ENCODE measurements at regions not wholly inside any gene's neighbourhood (a gene's known extent, or its start where the extent isn't known, plus 50 kb on each side); places are given as distances from the start of the nearest gene placed in this dataset.
"Not testable (repeated sequence)": the region's sequence is repeated elsewhere in the genome, so short reads cannot be mapped to it uniquely, and the experiment has no call there.

DNA sequence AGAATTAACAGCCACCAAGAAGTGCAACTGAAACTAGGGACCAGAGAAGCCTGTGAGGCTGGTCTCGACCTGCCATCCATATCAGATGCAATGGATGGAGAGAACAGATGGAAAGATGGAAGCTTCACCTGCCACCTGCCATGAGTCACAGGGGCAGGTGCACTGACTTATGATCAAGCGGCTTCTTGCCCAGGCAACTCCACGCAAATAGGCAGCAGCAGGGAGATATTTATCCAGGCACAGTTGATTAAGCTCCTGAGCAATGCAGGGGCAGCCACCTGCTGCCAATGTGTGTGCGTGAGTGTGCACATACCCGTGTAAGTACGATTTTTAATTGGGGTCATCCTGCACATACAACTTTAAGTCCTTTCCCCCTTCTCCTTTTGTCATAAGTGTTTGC is 174.2 kb downstream of the PTPRU start:
- H3K9me3 ChIP-seq (ENCODE audit: control insufficient read depth in 2 of 2, low read length in 2 of 2): no peaks in the 10 kb centered on the region
- no peak overlapping the region for H3K4me3 ChIP-seq (ENCODE audit: low read length in 2 of 2)
- H3K36me3 ChIP-seq (ENCODE audit: control insufficient read depth in 2 of 2, insufficient read depth in 2 of 2, low read length in 2 of 2): no peaks in the 10 kb centered on the region
- no peak overlapping the region for H3K27ac ChIP-seq (ENCODE audit: low read depth in 2 of 2, low read length in 2 of 2)
- no peak overlapping the region for H3K9ac ChIP-seq (ENCODE audit: low read depth in 1 of 2, low read length in 2 of 2)
- peaks cover 5% of the 10 kb centered on the region in 2 donors for H3K27me3 ChIP-seq (ENCODE audit: control insufficient read depth in 2 of 2, insufficient read depth in 2 of 2, low read length in 2 of 2)
- H3K4me1 ChIP-seq (ENCODE audit: control insufficient read depth in 2 of 2, insufficient read depth in 2 of 2, low read length in 2 of 2): no peaks in the 10 kb centered on the region

DNA sequence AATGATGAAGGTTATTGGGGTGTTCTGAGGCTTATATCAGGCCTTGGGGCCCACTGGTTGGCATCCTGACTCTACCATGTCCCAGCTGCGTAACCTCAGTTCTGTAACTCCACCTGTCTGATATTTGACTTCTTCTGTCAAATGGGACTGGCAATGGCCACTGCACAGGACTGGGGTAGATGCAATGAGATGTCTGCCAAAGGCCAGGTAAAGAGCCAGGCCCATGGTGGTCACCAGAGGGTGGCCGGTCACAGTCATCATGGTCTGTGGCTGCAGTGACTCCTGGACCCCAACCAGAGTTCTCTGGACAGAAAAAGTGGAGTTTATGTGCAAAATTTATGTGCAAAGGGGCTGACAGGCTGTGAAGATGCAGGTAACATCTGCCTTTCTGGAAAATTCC is 173.3 kb downstream of the PTPRU start:
- no peaks in the 10 kb centered on the region for H3K4me1 ChIP-seq (ENCODE audit: control insufficient read depth in 2 of 2, insufficient read depth in 2 of 2, low read length in 2 of 2)
- peaks cover 3 to 5% of the 10 kb centered on the region in 2 donors for H3K27me3 ChIP-seq (ENCODE audit: control insufficient read depth in 2 of 2, insufficient read depth in 2 of 2, low read length in 2 of 2)
- no peaks in the 10 kb centered on the region for H3K36me3 ChIP-seq (ENCODE audit: control insufficient read depth in 2 of 2, insufficient read depth in 2 of 2, low read length in 2 of 2)
- no peaks in the 10 kb centered on the region for H3K9me3 ChIP-seq (ENCODE audit: control insufficient read depth in 2 of 2, low read length in 2 of 2)
- H3K27ac ChIP-seq (ENCODE audit: low read depth in 2 of 2, low read length in 2 of 2): no peak overlapping the region
- no peak overlapping the region for H3K9ac ChIP-seq (ENCODE audit: low read depth in 1 of 2, low read length in 2 of 2)
- H3K4me3 ChIP-seq (ENCODE audit: low read length in 2 of 2): no peak overlapping the region

DNA sequence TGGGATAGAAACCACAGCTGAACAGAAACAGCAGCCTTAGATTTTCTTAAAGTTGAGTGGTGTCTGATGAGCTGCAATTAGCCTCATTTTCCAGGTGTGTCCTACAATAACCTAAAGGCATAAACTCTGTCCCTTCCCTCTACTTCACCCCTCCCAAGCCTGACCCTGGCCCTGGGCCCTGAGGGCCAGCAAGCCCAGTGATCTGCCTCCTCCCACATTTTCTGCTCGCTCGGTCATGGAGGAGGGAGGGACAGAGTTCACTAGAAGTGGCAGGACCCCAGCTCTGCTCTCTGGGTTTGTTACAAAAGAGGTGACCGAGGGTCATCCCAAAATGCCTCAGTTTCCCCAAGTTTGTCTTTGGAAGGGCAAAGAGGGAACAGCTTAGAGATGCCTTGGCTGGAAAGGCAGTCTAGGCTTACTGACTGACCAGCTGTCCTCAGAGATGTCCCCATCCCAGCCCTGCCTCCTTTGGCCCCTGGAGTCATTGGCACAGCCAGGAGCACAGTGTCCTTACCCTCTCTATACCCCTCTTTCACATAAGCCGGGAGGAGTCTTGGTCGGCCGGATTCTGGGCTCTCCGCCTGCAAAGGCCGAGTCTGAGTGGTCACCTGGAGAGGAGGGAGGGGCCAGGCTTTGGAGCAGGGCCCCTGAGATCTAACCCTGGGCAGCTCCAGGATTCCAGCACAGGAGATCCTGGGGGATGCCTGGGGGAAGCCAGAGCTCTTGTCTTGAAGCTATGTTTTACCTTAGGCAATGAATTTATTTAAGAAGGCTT is 172.7 kb downstream of the PTPRU start:
- Histone ChIP-seq H3K4me3 (ENCODE audit: low read length in 2 of 2) (no peak overlapping the region), H3K36me3 (ENCODE audit: control insufficient read depth in 2 of 2, insufficient read depth in 2 of 2, low read length in 2 of 2) (no peaks in the 10 kb centered on the region), H3K9ac (ENCODE audit: low read depth in 1 of 2, low read length in 2 of 2) (no peak overlapping the region), H3K27me3 (ENCODE audit: control insufficient read depth in 2 of 2, insufficient read depth in 2 of 2, low read length in 2 of 2) (peaks cover 1 to 5% of the 10 kb centered on the region in 2 donors), H3K9me3 (ENCODE audit: control insufficient read depth in 2 of 2, low read length in 2 of 2) (no peaks in the 10 kb centered on the region), H3K27ac (ENCODE audit: low read depth in 2 of 2, low read length in 2 of 2) (no peak overlapping the region), H3K4me1 (ENCODE audit: control insufficient read depth in 2 of 2, insufficient read depth in 2 of 2, low read length in 2 of 2) (no peaks in the 10 kb centered on the region)

DNA sequence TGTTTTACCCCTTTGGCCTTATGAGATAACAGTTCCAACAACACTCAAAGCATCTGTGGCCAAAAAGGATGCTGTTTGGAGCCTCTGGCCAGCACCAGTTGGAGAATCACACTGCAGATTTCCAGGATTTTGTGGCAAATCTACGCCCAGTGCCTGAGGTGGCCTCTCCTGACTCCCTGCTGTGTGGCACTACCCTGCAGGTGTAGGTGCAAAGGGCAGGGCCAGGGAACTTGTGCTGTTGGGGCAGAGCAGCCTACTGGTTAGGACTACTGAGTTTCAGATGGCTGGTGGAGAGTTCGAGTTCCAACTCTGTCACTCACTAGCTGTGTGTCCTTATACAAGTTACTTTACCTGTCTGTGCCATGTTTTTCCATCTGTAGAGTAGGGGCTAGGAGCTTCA is 170.5 kb downstream of the PTPRU start:
- H3K4me3 ChIP-seq (ENCODE audit: low read length in 2 of 2): no peak overlapping the region

DNA sequence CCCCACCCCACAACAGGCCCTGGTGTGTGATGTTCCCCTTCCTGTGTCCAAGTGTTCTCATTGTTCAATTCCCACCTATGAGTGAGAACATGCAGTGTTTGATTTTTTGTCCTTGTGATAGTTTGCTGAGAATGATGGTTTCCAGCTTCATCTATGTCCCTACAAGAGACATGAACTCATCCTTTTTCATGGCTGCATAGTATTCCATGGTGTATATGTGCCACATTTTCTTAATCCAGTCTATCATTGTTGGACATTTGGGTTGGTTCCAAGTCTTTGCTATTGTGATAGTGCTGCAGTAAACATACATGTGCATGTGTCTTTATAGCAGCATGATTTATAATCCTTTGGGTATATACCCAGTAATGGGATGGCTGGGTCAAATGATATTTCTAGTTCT is 163.9 kb downstream of the PTPRU start:
- H3K27me3 ChIP-seq (ENCODE audit: control insufficient read depth in 2 of 2, insufficient read depth in 2 of 2, low read length in 2 of 2); H3K27ac ChIP-seq (ENCODE audit: low read depth in 2 of 2, low read length in 2 of 2); H3K9ac ChIP-seq (ENCODE audit: low read depth in 1 of 2, low read length in 2 of 2); H3K9me3 ChIP-seq (ENCODE audit: control insufficient read depth in 2 of 2, low read length in 2 of 2); H3K4me3 ChIP-seq (ENCODE audit: low read length in 2 of 2); H3K36me3 ChIP-seq (ENCODE audit: control insufficient read depth in 2 of 2, insufficient read depth in 2 of 2, low read length in 2 of 2); H3K4me1 ChIP-seq (ENCODE audit: control insufficient read depth in 2 of 2, insufficient read depth in 2 of 2, low read length in 2 of 2): not testable (repeated sequence)

More for the DNA sequence above, 170.5 kb downstream of the PTPRU start:
- Histone ChIP-seq H3K9me3 (ENCODE audit: control insufficient read depth in 2 of 2, low read length in 2 of 2) (no peaks in the 10 kb centered on the region), H3K27me3 (ENCODE audit: control insufficient read depth in 2 of 2, insufficient read depth in 2 of 2, low read length in 2 of 2) (peaks cover 0 to 5% of the 10 kb centered on the region in 2 donors), H3K9ac (ENCODE audit: low read depth in 1 of 2, low read length in 2 of 2) (no peak overlapping the region), H3K36me3 (ENCODE audit: control insufficient read depth in 2 of 2, insufficient read depth in 2 of 2, low read length in 2 of 2) (no peaks in the 10 kb centered on the region), H3K27ac (ENCODE audit: low read depth in 2 of 2, low read length in 2 of 2) (no peak overlapping the region), H3K4me1 (ENCODE audit: control insufficient read depth in 2 of 2, insufficient read depth in 2 of 2, low read length in 2 of 2) (no peaks in the 10 kb centered on the region)

DNA sequence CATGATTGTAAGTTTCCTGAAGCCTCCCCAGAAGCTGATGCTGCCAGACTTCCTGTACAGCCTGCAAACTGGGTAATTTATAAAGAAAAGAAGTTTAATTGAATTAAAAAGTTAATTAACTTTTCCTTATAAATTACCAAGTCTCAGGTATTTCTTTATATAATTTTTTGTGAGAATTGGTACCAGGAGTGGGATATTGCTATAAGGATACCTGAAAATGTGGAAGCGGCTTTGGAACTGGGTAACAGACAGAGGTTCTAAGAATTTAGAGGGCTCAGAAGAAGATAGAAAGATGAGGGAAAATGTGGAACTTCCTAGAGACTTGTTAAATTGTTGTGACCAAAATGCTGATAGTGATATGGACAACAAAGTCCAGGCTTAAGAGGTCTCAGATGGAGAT is 163.1 kb downstream of the PTPRU start:
- no peak overlapping the region for H3K4me3 ChIP-seq (ENCODE audit: low read length in 2 of 2)

DNA sequence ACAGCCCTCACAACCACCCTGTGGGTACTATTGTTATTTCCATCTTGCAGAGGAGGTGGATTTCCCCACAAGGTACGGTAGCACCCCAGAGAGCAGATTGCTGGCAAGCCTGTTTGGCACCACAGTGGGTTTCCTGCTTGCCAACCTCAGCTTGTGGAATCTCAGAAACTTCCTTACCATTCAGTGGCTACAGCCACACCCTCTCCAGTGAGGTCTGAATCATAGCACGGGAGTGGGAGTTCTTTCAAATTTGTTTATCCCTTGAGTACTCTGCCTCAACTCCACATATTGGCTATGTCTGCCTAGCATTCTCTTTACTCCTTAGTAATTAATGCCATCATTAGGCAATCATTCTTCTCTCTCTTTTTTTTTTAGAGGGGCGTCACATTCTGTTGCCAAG is 162.1 kb downstream of the PTPRU start:
- no peak overlapping the region for H3K4me3 ChIP-seq (ENCODE audit: low read length in 2 of 2)
- H3K27ac ChIP-seq (ENCODE audit: low read depth in 2 of 2, low read length in 2 of 2): no peak overlapping the region
- no peak overlapping the region for H3K9ac ChIP-seq (ENCODE audit: low read depth in 1 of 2, low read length in 2 of 2)
- no peaks in the 10 kb centered on the region for H3K4me1 ChIP-seq (ENCODE audit: control insufficient read depth in 2 of 2, insufficient read depth in 2 of 2, low read length in 2 of 2)
- no peaks in the 10 kb centered on the region for H3K36me3 ChIP-seq (ENCODE audit: control insufficient read depth in 2 of 2, insufficient read depth in 2 of 2, low read length in 2 of 2)
- no peaks in the 10 kb centered on the region for H3K27me3 ChIP-seq (ENCODE audit: control insufficient read depth in 2 of 2, insufficient read depth in 2 of 2, low read length in 2 of 2)
- H3K9me3 ChIP-seq (ENCODE audit: control insufficient read depth in 2 of 2, low read length in 2 of 2): no peaks in the 10 kb centered on the region

More for the DNA sequence above, 163.1 kb downstream of the PTPRU start:
- no peaks in the 10 kb centered on the region for H3K36me3 ChIP-seq (ENCODE audit: control insufficient read depth in 2 of 2, insufficient read depth in 2 of 2, low read length in 2 of 2)
- H3K27ac ChIP-seq (ENCODE audit: low read depth in 2 of 2, low read length in 2 of 2): no peak overlapping the region
- no peaks in the 10 kb centered on the region for H3K27me3 ChIP-seq (ENCODE audit: control insufficient read depth in 2 of 2, insufficient read depth in 2 of 2, low read length in 2 of 2)
- no peak overlapping the region for H3K9ac ChIP-seq (ENCODE audit: low read depth in 1 of 2, low read length in 2 of 2)
- no peaks in the 10 kb centered on the region for H3K4me1 ChIP-seq (ENCODE audit: control insufficient read depth in 2 of 2, insufficient read depth in 2 of 2, low read length in 2 of 2)
- H3K9me3 ChIP-seq (ENCODE audit: control insufficient read depth in 2 of 2, low read length in 2 of 2): no peaks in the 10 kb centered on the region

DNA sequence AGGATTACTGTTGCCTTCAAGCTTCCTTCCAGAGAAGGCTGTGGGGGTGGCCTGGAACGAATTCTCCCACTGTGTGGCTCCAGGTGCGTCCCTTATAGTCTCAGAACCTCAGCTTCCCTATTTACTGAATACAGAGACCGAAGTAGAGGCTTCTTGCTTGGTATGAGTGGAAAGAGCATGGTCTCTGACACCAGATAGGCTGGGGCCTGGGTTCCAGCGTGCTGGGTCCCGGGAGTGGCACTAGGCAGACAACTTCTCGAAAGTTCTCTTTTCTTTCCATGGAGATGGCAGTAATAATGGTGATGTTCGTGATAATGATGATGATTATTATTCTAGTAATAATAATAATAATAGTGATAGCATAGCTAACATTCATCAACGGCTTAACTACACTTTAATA is 161.7 kb downstream of the PTPRU start:
- H3K4me1 ChIP-seq (ENCODE audit: control insufficient read depth in 2 of 2, insufficient read depth in 2 of 2, low read length in 2 of 2): no peaks in the 10 kb centered on the region
- H3K36me3 ChIP-seq (ENCODE audit: control insufficient read depth in 2 of 2, insufficient read depth in 2 of 2, low read length in 2 of 2): no peaks in the 10 kb centered on the region
- no peak overlapping the region for H3K4me3 ChIP-seq (ENCODE audit: low read length in 2 of 2)
- H3K9ac ChIP-seq (ENCODE audit: low read depth in 1 of 2, low read length in 2 of 2): no peak overlapping the region
- H3K9me3 ChIP-seq (ENCODE audit: control insufficient read depth in 2 of 2, low read length in 2 of 2): no peaks in the 10 kb centered on the region
- no peak overlapping the region for H3K27ac ChIP-seq (ENCODE audit: low read depth in 2 of 2, low read length in 2 of 2)
- no peaks in the 10 kb centered on the region for H3K27me3 ChIP-seq (ENCODE audit: control insufficient read depth in 2 of 2, insufficient read depth in 2 of 2, low read length in 2 of 2)

DNA sequence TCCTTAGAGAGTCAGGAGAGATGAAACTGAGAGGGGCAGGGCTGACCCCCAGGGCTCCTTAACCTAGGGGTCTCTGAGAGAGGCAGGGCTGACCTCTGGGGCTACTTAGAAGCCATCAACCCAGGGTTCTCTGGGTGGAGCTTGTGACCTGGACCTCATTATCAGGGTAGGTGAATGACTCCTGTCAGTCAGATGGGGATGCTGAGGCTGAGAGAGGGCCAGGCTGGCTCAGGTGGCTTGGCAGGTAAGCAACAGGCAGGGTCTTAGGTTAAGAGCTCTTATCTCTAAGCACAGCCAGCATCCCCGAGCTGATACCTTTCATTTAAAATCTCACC is 160.9 kb downstream of the PTPRU start:
- Histone ChIP-seq H3K27me3 (ENCODE audit: control insufficient read depth in 2 of 2, insufficient read depth in 2 of 2, low read length in 2 of 2) (no peaks in the 10 kb centered on the region), H3K4me3 (ENCODE audit: low read length in 2 of 2) (no peak overlapping the region), H3K36me3 (ENCODE audit: control insufficient read depth in 2 of 2, insufficient read depth in 2 of 2, low read length in 2 of 2) (no peaks in the 10 kb centered on the region), H3K9me3 (ENCODE audit: control insufficient read depth in 2 of 2, low read length in 2 of 2) (no peaks in the 10 kb centered on the region), H3K27ac (ENCODE audit: low read depth in 2 of 2, low read length in 2 of 2) (no peak overlapping the region), H3K4me1 (ENCODE audit: control insufficient read depth in 2 of 2, insufficient read depth in 2 of 2, low read length in 2 of 2) (no peaks in the 10 kb centered on the region), H3K9ac (ENCODE audit: low read depth in 1 of 2, low read length in 2 of 2) (no peak overlapping the region)

DNA sequence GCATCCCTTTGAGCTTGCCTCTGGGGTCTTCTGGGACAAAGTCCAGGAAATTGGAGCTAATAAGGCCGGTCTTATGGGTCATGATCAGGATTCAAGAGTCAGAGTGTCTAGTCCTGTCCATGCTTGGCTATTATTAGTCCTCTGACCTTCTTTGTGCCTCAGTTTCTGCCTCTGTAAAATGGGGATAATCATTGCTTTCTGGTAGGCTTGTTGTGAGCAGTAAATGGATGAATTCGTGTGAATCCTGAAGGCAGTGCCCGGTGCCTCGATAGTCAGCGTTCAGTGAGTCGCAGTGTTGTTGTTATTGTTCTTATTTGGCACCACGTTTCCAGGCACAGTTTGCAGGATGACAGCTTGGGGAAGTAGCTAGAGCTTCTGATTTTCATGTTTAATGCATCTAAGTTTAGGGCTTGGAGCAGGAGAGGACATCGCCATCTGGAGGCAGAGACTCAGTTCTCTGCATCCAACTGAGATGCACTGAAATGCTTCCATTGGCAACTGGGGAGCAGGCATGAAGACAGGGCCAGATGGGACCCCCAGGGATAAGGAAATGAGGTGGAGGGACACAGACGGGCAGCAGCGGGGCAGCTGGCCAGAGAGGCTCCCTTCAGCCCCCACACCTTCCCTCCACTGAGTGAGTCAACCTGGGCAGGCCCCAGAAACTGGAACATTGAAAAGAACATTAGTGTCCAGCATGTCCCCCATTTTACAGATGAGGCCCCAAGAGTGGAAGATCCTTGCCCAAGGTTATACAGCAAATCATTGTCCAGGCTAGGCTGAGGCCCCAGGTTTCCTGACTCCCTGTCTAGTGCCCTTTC is 160.3 kb downstream of the PTPRU start:
- Histone ChIP-seq H3K27me3 (ENCODE audit: control insufficient read depth in 2 of 2, insufficient read depth in 2 of 2, low read length in 2 of 2) (no peaks in the 10 kb centered on the region), H3K4me1 (ENCODE audit: control insufficient read depth in 2 of 2, insufficient read depth in 2 of 2, low read length in 2 of 2) (no peaks in the 10 kb centered on the region), H3K36me3 (ENCODE audit: control insufficient read depth in 2 of 2, insufficient read depth in 2 of 2, low read length in 2 of 2) (no peaks in the 10 kb centered on the region), H3K9me3 (ENCODE audit: control insufficient read depth in 2 of 2, low read length in 2 of 2) (no peaks in the 10 kb centered on the region), H3K27ac (ENCODE audit: low read depth in 2 of 2, low read length in 2 of 2) (no peak overlapping the region), H3K9ac (ENCODE audit: low read depth in 1 of 2, low read length in 2 of 2) (no peak overlapping the region), H3K4me3 (ENCODE audit: low read length in 2 of 2) (no peak overlapping the region)

Measured in mucosa of rectum (tissue), 2 donors.